ENCODE measurements at regions not wholly inside any gene's neighbourhood (a gene's known extent, or its start where the extent isn't known, plus 50 kb on each side); places are given as distances from the start of the nearest gene placed in this dataset.
"Not testable (repeated sequence)": the region's sequence is repeated elsewhere in the genome, so short reads cannot be mapped to it uniquely, and the experiment has no call there.

DNA sequence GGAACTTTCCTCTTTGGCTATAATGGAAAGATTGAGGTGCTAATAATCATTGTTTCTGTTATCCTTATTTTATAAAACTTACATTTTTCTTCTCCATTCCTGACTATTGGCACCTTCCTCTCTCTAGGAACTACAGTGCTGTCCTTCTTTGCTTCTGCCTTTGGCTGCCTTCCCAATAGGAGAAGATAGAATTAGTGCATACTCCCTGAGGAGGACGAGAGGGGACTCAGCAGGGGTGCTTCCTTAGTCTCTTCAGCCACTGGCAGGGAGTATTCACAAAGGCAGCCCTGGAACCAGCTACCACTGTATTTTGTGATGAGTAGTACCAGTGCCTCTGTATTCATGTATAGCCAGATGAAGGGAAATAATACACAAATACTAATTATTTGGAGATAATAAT, 208.5 kb downstream of the FOXG1 start:
- H3K36me3 ChIP-seq (ENCODE audit: control insufficient read depth, insufficient read depth, low read length): no peaks in the 10 kb centered on the region
- no CpG with 5 or more reads among the region's 1 CpG for WGBS (ENCODE audit: extremely low coverage, insufficient coverage, low lambda C conversion rate)
- H3K9ac ChIP-seq (ENCODE audit: low read length): no peak overlapping the region

GRCh38 chr14:28982228-28982627, 215.6 kb downstream of the FOXG1 start:
- Histone ChIP-seq H3K4me1 (ENCODE audit: control insufficient read depth, low read depth, low read length) (no peaks in the 10 kb centered on the region), H3K27ac (ENCODE audit: low read depth, low read length) (no peak overlapping the region), H2BK120ac (ENCODE audit: low read depth, low read length) (no peak overlapping the region), H3K79me1 (ENCODE audit: low read length) (no peaks in the 10 kb centered on the region), H3K4me3 (ENCODE audit: low read length) (no peak overlapping the region), H2BK15ac (replicated peaks; ENCODE audit: low read depth) (no peak overlapping the region), H4K8ac (ENCODE audit: low read depth, low read length) (no peak overlapping the region), H3K23ac (ENCODE audit: low read length) (no peak overlapping the region), H3K79me2 (ENCODE audit: control insufficient read depth, insufficient read depth, low read length) (no peaks in the 10 kb centered on the region), H3K9ac (ENCODE audit: low read length) (no peak overlapping the region), H2AK5ac (ENCODE audit: low read length) (no peak overlapping the region), H3K4ac (ENCODE audit: low read depth, low read length) (no peak overlapping the region), H3K56ac (ENCODE audit: low read length) (no peak overlapping the region), H3K27me3 (ENCODE audit: insufficient read depth, low read length, poor library complexity) (no peaks in the 10 kb centered on the region), H3K4me2 (ENCODE audit: low read length) (no peak overlapping the region), H4K5ac (ENCODE audit: low read length) (no peak overlapping the region), H3K18ac (ENCODE audit: low read length) (no peak overlapping the region), H2BK5ac (ENCODE audit: low read length) (no peak overlapping the region), H3K36me3 (ENCODE audit: control insufficient read depth, insufficient read depth, low read length) (no peaks in the 10 kb centered on the region)
- WGBS (ENCODE audit: extremely low coverage, insufficient coverage, low lambda C conversion rate): no CpG with 5 or more reads among the region's 2 CpGs
- DNase-seq: no peak

More for the DNA sequence above, 208.5 kb downstream of the FOXG1 start:
- H3K23ac ChIP-seq (ENCODE audit: low read length): no peak overlapping the region
- H3K4me3 ChIP-seq (ENCODE audit: low read length): no peak overlapping the region
- H3K79me2 ChIP-seq (ENCODE audit: control insufficient read depth, insufficient read depth, low read length): no peaks in the 10 kb centered on the region
- no peak overlapping the region for H2BK5ac ChIP-seq (ENCODE audit: low read length)
- H3K27ac ChIP-seq (ENCODE audit: low read depth, low read length): no peak overlapping the region
- no peak overlapping the region for H2BK120ac ChIP-seq (ENCODE audit: low read depth, low read length)
- no peak overlapping the region for H4K5ac ChIP-seq (ENCODE audit: low read length)
- H3K18ac ChIP-seq (ENCODE audit: low read length): no peak overlapping the region
- no peaks in the 10 kb centered on the region for H3K79me1 ChIP-seq (ENCODE audit: low read length)
- DNase-seq: peak; percentile 52
- no peak overlapping the region for H3K4ac ChIP-seq (ENCODE audit: low read depth, low read length)
- H3K4me1 ChIP-seq (ENCODE audit: control insufficient read depth, low read depth, low read length): no peaks in the 10 kb centered on the region
- H2AK5ac ChIP-seq (ENCODE audit: low read length): no peak overlapping the region
- H3K27me3 ChIP-seq (ENCODE audit: insufficient read depth, low read length, poor library complexity): no peaks in the 10 kb centered on the region
- H3K4me2 ChIP-seq (ENCODE audit: low read length): no peak overlapping the region
- no peak overlapping the region for H3K56ac ChIP-seq (ENCODE audit: low read length)
- no peak overlapping the region for H2BK15ac ChIP-seq (replicated peaks; ENCODE audit: low read depth)
- H4K8ac ChIP-seq (ENCODE audit: low read depth, low read length): no peak overlapping the region

DNA sequence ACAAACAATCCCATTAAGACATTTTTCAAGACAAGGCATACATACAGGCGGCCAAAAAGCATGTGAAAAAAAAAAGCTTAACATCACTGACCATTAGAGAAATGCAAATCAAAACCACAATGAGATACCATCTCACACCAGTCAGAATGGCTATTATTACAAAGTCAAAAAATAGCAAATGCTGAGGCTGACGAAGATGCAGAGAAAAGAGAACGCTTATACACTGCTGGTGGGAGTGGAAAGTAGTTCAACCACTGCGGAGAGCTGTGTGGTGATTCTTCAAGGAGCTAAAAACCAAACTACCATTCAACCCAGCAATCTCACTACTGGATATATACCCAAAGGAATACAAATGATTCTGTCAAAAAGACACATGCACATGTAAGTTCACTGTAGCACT, 216.7 kb downstream of the FOXG1 start:
- Histone ChIP-seq H3K27ac (ENCODE audit: low read depth, low read length) (no peak overlapping the region), H3K27me3 (ENCODE audit: insufficient read depth, low read length, poor library complexity) (no peaks in the 10 kb centered on the region), H3K36me3 (ENCODE audit: control insufficient read depth, insufficient read depth, low read length) (no peaks in the 10 kb centered on the region), H2BK15ac (replicated peaks; ENCODE audit: low read depth) (no peak overlapping the region), H2BK5ac (ENCODE audit: low read length) (no peak overlapping the region), H3K23ac (ENCODE audit: low read length) (no peak overlapping the region), H4K5ac (ENCODE audit: low read length) (no peak overlapping the region), H4K8ac (ENCODE audit: low read depth, low read length) (no peak overlapping the region), H3K4me2 (ENCODE audit: low read length) (no peak overlapping the region), H3K4me1 (ENCODE audit: control insufficient read depth, low read depth, low read length) (no peaks in the 10 kb centered on the region), H3K9ac (ENCODE audit: low read length) (no peak overlapping the region), H3K79me1 (ENCODE audit: low read length) (no peaks in the 10 kb centered on the region), H2BK120ac (ENCODE audit: low read depth, low read length) (no peak overlapping the region), H3K56ac (ENCODE audit: low read length) (no peak overlapping the region), H3K4me3 (ENCODE audit: low read length) (no peak overlapping the region), H3K4ac (ENCODE audit: low read depth, low read length) (no peak overlapping the region), H2AK5ac (ENCODE audit: low read length) (no peak overlapping the region), H3K79me2 (ENCODE audit: control insufficient read depth, insufficient read depth, low read length) (no peaks in the 10 kb centered on the region), H3K18ac (ENCODE audit: low read length) (no peak overlapping the region)
- no CpG with 5 or more reads among the region's 4 CpGs for WGBS (ENCODE audit: extremely low coverage, insufficient coverage, low lambda C conversion rate)
- DNase-seq: no peak

DNA sequence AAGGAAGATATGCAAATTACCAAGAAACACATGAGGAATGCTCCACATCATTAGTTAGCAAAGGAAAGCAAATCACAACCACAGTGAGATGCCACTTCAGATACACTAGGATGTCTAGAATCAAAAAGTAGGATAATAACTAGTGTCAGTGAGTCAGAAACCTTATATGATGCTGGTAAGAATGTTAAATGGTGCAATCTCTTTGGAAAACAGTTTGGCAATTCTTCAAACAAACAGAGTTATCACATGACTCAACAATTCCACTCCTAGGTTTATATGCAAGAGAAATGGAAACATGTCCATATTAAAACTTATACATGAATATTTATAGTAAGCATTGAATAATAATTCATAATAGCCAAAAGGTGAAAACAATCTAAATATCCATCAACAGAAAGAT, 220.9 kb downstream of the FOXG1 start:
- Histone ChIP-seq H3K79me1 (ENCODE audit: low read length) (no peaks in the 10 kb centered on the region), H3K4ac (ENCODE audit: low read depth, low read length) (no peak overlapping the region), H2BK5ac (ENCODE audit: low read length) (no peak overlapping the region), H3K4me3 (ENCODE audit: low read length) (no peak overlapping the region), H2BK15ac (replicated peaks; ENCODE audit: low read depth) (no peak overlapping the region), H4K5ac (ENCODE audit: low read length) (no peak overlapping the region), H3K79me2 (ENCODE audit: control insufficient read depth, insufficient read depth, low read length) (no peaks in the 10 kb centered on the region), H2BK120ac (ENCODE audit: low read depth, low read length) (no peak overlapping the region), H2AK5ac (ENCODE audit: low read length) (no peak overlapping the region), H3K36me3 (ENCODE audit: control insufficient read depth, insufficient read depth, low read length) (no peaks in the 10 kb centered on the region), H3K4me1 (ENCODE audit: control insufficient read depth, low read depth, low read length) (no peaks in the 10 kb centered on the region), H3K56ac (ENCODE audit: low read length) (no peak overlapping the region), H3K9ac (ENCODE audit: low read length) (no peak overlapping the region), H3K27ac (ENCODE audit: low read depth, low read length) (no peak overlapping the region), H3K18ac (ENCODE audit: low read length) (no peak overlapping the region), H3K23ac (ENCODE audit: low read length) (no peak overlapping the region), H4K8ac (ENCODE audit: low read depth, low read length) (no peak overlapping the region), H3K27me3 (ENCODE audit: insufficient read depth, low read length, poor library complexity) (no peaks in the 10 kb centered on the region), H3K4me2 (ENCODE audit: low read length) (no peak overlapping the region)
- no peak for DNase-seq

GRCh38 chr14:28997196-28997595, 230.6 kb downstream of the FOXG1 start:
- not testable (repeated sequence) for H3K56ac ChIP-seq (ENCODE audit: low read length); H3K27me3 ChIP-seq (ENCODE audit: insufficient read depth, low read length, poor library complexity); H3K4me2 ChIP-seq (ENCODE audit: low read length); H3K4me1 ChIP-seq (ENCODE audit: control insufficient read depth, low read depth, low read length); H3K79me1 ChIP-seq (ENCODE audit: low read length); H3K79me2 ChIP-seq (ENCODE audit: control insufficient read depth, insufficient read depth, low read length); H4K8ac ChIP-seq (ENCODE audit: low read depth, low read length); H3K27ac ChIP-seq (ENCODE audit: low read depth, low read length); H3K36me3 ChIP-seq (ENCODE audit: control insufficient read depth, insufficient read depth, low read length); H3K23ac ChIP-seq (ENCODE audit: low read length); H2BK15ac ChIP-seq (replicated peaks; ENCODE audit: low read depth); H4K5ac ChIP-seq (ENCODE audit: low read length); DNase-seq; H2BK5ac ChIP-seq (ENCODE audit: low read length); H3K9ac ChIP-seq (ENCODE audit: low read length); H3K4me3 ChIP-seq (ENCODE audit: low read length); H2BK120ac ChIP-seq (ENCODE audit: low read depth, low read length); H2AK5ac ChIP-seq (ENCODE audit: low read length); H3K4ac ChIP-seq (ENCODE audit: low read depth, low read length); H3K18ac ChIP-seq (ENCODE audit: low read length)
- no CpG with 5 or more reads among the region's 4 CpGs for WGBS (ENCODE audit: extremely low coverage, insufficient coverage, low lambda C conversion rate)

GRCh38 chr14:28999656-29000055, 233.1 kb downstream of the FOXG1 start:
- no peaks in the 10 kb centered on the region for H3K79me2 ChIP-seq (ENCODE audit: control insufficient read depth, insufficient read depth, low read length)
- no peak overlapping the region for H3K4me2 ChIP-seq (ENCODE audit: low read length)
- DNase-seq: no peak
- H4K8ac ChIP-seq (ENCODE audit: low read depth, low read length): no peak overlapping the region
- H3K18ac ChIP-seq (ENCODE audit: low read length): no peak overlapping the region
- no peaks in the 10 kb centered on the region for H3K4me1 ChIP-seq (ENCODE audit: control insufficient read depth, low read depth, low read length)
- H3K27me3 ChIP-seq (ENCODE audit: insufficient read depth, low read length, poor library complexity): no peaks in the 10 kb centered on the region
- H3K36me3 ChIP-seq (ENCODE audit: control insufficient read depth, insufficient read depth, low read length): no peaks in the 10 kb centered on the region
- no peak overlapping the region for H3K23ac ChIP-seq (ENCODE audit: low read length)
- no peak overlapping the region for H4K5ac ChIP-seq (ENCODE audit: low read length)
- no peak overlapping the region for H2BK5ac ChIP-seq (ENCODE audit: low read length)
- no peak overlapping the region for H3K9ac ChIP-seq (ENCODE audit: low read length)
- H2BK120ac ChIP-seq (ENCODE audit: low read depth, low read length): no peak overlapping the region
- no peak overlapping the region for H3K27ac ChIP-seq (ENCODE audit: low read depth, low read length)
- H3K4ac ChIP-seq (ENCODE audit: low read depth, low read length): no peak overlapping the region
- H2BK15ac ChIP-seq (replicated peaks; ENCODE audit: low read depth): no peak overlapping the region
- no peaks in the 10 kb centered on the region for H3K79me1 ChIP-seq (ENCODE audit: low read length)
- H2AK5ac ChIP-seq (ENCODE audit: low read length): no peak overlapping the region
- H3K56ac ChIP-seq (ENCODE audit: low read length): no peak overlapping the region
- WGBS (ENCODE audit: extremely low coverage, insufficient coverage, low lambda C conversion rate): no CpG with 5 or more reads among the region's 1 CpG
- no peak overlapping the region for H3K4me3 ChIP-seq (ENCODE audit: low read length)

Data from mesendoderm (in vitro differentiated cells).